Heart left ventricle (tissue), 13 donors: ENCODE measurements at regions not wholly inside any gene's neighbourhood (a gene's known extent, or its start where the extent isn't known, plus 50 kb on each side); places are given as distances from the start of the nearest gene placed in this dataset.

ENCODE experiments used
- CTCF ChIP-seq, 12 donors: fragments of 200-600 bp; sonication (generic) in 4 of 12; IDR thresholded peaks; one replicate each; pipeline versions ENCODE4 v1.5.0 to v1.8.0; 2018 to 2022; ENCODE audit warnings: antibody characterized with exemption in 12 of 12, mild to moderate bottlenecking in 5 of 12
- POLR2A ChIP-seq, 2 donors: fragments of 450-650 bp; IDR thresholded peaks; one replicate each; pipeline ENCODE4 v1.6.1; 2017; ENCODE audit warnings: antibody characterized with exemption in 2 of 2, mild to moderate bottlenecking in 2 of 2, moderate library complexity in 2 of 2
- donor health status: ischemic (EF 13 %, LVEDD 7.1; RV severe dilation, severe dysfunction).
- donor health status: DM: no; HTN: yes; CAD: no.
- donor health status: DM: no; HTN: no; CAD: no.
- donor health status: ischemic (EF 25% LVEDD 6.9; RV normal size, moderate dysfunction).
- donor health status: ischemic (EF 25% LVEDD 5.7; RV mildly dilated, moderate dysfunction).
- donor health status: ischemic (EF 35%, LVEDD 5.7; RV mildly dilated, moderate dysfunction).
- donor health status: nonischemic (EF 11% LVEDD 7.7; RV severe dilation, severe dysfunction).
- donor health status: DM: yes; HTN: yes; CAD: no.
- donor health status: PGD.
- donor health status: ischemic (EF 29% LVEDD 5.4; RV normal size, mild dysfunction).
- donor health status: nonischemic (EF 23%, LVEDD 6.1; RV moderate dilation, normal function).

DNA sequence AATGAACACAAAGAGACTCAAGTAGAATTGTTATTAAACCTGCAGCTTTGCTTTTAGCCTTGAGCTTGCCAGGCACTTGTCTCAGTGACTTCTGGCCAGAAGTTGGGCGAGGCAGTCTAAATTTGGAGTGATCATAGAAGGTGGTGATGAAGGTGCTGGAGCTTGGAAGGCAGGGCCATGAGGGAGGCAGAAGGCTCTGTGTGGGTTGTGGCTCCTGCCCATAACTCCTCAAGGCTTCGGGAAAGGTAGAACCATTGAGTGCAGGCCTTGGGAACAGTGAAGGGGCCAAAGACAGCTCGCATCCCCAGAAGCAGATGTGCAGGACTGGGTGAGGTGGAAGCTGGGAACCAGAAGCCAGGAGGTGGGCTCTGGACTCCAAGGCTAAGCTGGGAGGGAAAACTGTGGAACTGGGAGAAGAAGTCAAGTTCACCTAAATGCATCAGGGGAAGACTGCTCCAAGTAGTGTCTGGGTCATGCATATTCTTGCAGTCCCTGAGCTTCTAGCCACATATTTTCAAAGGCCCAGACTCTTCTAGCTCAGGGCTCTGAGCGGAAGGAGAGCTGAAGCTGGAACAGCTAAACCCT is 111.1 kb upstream of the HABP2 start:
- no peak for TF ChIP-seq POLR2A (IDR thresholded peaks at IDR 0.05)
- TF ChIP-seq CTCF (IDR thresholded peaks at IDR 0.05): no peak
